GM19372 (cell line): ENCODE measurements at regions not wholly inside any gene's neighbourhood (a gene's known extent, or its start where the extent isn't known, plus 50 kb on each side); places are given as distances from the start of the nearest gene placed in this dataset.

Experiments
- ATAC-seq: cut with Tn5 transposase; IDR thresholded peaks from one replicate; pipeline ENCODE4 v1.9.1; 2021; ENCODE audit warnings: mild to moderate bottlenecking, low read depth, moderate library complexity; ENCODE audit not compliant: unreplicated experiment

DNA sequence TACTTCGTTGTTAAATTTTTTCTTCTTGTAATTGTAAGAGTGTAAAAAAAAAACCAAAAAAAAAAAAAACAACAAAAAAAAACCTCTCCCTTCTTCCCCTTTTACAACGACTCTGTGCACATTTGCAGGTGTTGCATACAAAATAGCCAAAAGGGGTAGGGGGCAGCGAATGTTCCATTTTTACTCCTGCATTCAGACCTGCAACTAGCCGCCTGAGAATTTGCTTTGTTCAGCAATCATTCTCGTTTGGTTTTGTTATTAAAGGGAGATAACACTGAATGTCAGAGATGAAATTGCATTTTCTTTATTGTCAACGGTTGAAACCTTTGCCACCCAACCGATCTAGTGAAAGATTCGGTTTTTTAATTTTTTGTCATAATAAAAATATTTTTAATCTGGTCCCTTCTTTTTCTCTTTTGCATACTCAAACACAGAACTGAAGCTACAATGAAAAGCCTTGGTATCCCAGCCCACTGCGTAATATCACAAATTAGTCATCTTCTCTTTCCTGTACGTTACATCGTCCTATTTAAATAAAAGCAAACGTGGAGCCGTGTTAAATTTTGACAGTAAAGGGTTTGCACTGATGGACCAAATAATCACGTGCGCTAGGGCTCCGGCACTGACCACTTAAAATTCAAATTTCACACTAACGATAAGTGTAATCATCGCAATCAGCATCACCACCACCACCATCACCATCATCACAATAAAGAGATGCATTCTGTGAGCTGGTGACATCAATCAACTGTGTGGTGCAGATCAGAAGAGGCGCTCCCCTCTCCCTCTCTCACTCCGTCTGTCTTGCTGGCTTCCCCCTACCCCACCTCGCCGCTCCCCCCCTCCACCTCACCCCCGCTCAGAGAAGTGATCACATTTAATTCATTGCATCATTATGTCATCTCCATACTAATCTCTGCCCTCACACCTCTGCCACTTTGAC lies 406.2 kb upstream of the PSMD7 start:
- ATAC-seq: no peak

DNA sequence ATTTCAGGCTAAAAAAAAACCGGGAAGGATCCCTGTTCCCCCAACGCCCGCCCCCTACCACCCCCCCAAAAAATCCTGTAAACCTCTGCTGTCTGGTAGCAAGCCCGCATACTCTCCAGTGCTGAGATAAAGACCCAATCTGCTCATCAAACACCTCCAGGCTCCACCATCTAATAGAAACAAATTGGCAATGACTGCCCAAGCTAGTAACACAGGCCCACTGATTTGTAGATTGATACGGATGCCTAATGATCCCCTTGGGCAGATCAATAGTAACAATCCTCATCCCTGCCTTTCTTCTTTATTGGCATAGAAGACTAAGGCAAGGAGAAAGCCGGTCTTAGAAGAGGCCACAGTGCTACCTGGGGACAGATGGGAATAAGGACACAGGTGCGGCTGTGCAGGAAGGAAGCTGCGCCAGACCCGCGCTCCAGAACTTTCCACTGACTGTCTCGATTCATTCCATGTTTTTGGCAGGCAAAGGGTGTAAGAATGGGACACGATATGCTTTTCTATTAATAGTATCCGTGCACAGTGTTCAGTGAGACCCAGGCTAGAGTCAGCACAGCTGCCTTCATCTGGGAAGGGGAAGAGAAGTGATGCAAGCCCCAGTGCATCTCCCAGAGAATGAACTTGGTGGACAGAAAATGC lies 407.6 kb upstream of the PSMD7 start:
- ATAC-seq: no peak

DNA sequence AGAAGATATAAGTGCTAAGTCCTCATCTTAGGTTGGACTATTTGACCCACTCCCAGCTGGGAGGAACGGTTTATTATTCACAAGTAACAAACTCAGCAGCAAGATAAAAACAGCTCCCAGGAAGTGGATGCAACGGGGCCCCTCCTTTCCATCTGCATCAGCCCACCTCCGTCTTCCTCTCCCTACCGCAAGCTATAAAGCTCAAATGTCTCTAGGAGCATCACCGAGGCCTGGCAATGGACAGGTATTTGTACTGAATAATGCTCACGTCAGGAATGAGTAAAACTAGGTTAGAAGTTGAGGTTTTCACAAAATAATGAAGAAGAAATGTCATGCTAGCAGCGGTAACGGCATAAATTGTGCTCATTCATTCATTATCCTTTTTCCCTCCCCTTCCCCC lies 408.7 kb upstream of the PSMD7 start:
- ATAC-seq: no peak

DNA sequence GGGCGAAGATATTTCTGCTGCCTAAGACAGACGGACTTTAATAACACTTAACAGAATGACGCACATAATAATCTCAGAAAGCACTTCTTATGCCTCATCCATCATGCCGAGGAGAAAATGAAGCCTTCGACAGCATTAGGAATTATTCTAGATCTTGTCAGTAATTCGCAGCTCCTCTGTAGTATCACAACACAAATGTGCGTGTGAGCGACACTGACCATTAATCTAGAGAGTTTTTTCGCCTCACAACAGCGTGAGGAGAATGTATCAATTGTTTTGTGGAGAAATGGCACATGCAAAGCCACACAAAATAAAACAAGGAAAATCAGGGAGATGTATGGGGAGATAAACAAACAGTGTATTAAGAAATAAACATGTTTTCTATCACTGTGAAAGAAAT lies 410.2 kb upstream of the PSMD7 start:
- ATAC-seq: no peak

DNA sequence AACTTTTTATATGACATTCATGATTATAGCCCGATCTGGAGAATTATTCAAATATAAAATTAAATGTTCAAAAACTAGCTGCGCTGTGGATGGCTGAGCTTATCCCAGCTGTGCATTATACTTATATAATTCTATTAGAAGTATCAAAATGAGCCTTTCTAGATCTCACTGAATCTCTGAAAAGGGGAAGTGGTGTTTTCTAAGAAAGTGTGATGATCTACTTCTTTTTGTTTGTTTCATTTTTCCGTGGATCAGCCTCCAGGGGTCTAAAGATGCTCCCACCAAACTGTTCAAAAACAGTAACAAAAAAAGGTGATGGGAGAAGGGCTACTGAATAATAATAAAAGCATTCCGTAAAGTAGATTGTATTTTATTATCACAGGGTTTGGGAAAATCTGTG lies 411.3 kb upstream of the PSMD7 start:
- no peak for ATAC-seq

DNA sequence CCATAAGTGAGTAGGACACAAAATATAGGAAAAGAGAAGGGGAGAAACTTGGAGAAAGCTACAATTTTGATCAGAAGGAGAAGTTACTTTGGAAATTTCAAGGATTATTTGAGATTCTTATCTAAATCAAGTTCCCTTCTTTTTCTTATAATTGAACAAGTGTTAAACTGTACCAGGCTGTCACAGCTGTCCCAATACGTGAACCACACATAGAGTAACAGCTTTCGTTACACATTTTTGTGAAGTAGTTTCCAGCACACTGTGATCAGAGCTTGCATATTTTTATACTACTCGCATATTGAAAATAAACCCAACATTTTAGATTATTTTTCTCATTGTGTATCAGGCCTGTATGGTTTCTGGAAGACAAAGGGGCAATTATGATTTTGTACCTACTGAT lies 412.8 kb upstream of the PSMD7 start:
- ATAC-seq: no peak

DNA sequence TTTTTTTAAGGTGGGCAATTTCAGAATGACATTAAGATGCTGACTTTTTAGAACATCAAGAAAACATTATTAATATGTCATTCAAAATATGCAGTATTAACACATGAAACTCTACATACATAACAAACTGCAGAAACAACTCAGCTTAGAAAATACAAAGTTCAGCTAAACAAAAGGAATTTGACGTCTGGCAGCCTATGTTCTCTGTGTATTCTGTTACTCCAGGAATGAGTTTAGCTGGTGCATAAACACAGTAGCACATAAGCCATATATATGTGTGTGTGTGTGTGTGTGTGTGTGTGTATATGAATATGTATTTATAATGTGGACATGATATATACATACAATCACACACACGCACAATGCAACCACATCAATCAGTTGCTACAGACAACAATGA lies 413.5 kb upstream of the PSMD7 start:
- ATAC-seq: no peak

DNA sequence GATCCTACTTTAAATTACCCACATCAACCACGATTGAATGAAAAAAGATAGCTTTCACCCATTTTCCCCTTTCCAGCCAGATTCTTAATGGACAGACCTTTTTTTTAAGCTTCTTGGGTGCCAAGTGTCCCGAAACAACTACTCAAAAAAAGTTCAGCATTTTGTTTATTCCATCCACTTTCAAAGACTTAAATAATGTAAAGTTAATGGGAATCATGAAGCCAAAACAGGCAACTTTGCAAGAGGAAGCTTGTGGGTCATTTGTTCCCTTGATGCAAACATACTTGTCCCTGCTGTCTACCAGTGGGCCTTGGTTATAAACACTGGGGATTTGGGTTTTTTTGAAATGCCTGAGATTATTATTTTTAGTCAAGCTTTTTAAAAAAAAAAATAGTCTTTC lies 414.0 kb upstream of the PSMD7 start:
- ATAC-seq: no peak

DNA sequence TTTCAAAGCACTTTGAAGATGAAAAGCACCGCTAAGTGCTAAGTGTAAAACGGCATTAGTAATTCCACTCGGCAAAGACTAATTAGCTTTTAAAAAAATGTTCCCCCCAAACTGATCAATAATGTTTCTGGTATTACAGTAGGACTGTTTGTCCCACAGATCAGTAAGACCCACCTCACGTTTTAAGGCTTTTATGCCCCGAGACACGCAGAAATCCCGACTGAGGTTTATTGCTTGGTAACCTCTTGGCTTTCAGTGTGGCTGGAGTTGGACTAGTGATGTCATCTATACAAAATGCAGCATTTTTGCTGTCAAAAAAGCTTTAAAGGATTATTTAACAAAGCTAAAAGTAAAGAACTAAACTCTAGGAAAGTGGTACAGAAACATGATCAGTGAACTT lies 414.6 kb upstream of the PSMD7 start:
- ATAC-seq: no peak

DNA sequence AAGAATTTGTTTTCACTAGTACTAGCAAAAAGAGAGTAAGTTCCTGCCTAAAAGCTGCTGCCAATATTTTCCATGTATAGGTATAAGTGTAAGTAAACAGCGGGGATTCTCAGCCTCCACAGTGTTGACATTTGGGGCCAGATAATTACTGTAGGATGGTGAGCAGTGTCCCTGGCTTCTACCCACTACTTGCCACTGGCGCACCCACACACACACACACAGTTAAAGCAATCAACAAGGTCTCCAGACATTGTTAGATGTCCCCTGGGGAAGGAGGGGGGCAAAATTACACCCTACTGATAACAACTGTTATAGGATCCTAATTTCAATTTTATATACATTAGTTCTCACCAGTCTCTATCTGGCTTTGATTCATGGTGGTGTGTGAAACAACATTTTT lies 417.0 kb upstream of the PSMD7 start:
- ATAC-seq: no peak

DNA sequence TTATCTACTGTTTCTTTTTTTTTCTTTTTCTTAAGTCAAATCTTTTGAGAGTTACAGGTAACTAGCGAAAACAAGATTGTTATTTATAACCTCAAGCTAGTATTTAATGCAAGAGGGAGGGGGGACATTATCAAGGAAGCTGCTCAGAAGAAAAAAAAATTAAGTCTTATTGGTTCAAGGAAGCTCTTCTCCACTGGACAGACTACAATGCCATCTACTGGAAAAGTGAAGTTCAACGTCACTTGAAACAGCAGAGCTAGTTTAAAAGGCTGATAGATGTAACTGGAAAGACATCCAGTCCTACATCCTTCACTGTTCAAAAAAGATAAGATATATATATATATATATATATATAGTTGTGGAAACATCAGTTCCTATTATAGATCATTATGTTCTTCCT lies 418.0 kb upstream of the PSMD7 start:
- ATAC-seq: no peak

DNA sequence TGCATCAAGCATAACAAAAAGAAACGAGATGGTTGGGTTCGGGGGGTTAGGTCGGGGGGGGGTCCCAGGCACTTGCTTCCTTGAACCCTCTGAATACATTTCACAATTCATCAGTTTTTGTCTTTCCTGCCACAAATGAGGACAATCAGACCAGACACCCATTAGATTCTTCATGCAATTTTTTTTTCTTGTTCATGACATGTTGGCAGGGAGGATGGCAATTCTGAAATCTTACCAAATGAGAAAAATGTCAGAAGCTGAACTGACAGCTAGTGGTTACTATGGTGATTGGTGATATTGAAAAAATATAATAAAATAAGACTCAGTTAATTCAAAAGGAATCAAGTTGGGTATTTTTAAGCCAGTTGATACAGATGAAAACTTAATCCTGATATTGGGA lies 419.5 kb upstream of the PSMD7 start:
- ATAC-seq: no peak

DNA sequence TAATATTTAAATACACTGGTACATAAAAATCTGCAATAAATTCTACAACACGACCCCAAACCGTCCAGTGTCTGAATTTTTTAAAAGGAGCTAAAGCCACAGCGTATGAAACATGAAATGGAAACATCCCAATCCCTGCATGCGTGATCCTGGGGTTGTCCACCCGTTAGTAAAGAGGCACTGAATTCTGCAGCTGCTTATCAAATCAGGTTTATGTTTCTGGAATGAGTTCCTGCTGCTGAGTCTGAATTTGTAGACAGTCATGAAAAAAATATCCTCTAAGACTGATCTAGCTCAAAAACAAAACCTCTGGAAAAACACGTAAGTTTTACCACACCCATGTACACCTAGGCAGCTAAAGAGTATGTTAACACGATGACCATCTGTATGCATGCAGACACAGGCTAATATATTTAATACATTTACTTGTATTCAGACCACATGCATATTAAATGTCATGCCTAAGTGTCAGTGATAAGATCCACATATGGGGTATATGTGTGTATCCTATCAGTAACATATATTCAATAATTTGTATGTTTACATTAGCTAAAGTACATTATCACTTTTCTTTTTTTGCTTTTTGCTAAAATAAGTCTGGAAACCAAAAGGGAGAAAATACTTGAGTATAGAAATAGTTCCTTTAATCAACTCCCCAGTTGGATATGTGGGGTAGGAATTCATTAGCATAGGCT lies 420.5 kb upstream of the PSMD7 start:
- no peak for ATAC-seq

DNA sequence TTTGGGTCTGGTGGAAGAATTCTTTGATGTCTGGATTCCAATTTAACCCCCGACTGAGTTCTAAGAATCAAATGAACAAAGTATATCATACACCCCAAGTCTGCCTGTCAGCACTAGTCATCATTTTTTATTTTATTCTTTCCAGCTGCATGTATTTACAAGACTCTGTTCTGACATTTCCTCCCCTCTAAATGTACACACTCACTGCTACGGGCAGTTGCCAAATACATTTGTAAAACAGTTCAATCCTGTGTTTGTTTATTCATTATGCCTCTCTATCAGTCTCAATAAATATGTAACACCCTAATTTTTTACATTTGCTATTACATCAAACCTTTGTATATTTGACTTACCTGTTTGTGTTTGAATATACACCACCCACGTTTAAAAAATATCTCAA lies 422.3 kb upstream of the PSMD7 start:
- ATAC-seq: no peak

DNA sequence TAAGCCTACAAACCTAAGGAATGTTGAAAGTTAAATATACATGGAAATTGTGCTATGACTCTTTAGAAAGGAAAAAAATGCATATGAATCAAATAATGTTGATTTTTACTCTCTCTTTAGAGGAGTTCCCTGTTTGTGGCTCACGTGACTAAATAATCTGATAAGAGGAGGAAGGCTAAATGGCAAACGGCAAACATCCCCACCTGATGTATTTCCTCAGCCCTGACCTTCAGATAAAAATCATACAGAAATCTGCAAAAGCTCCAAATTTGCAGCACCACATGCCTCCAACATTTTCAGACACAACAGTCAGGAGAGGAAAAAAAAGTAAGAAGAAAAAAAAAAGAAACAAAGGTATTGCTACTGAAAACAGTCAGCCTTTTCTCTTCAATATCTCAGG lies 423.0 kb upstream of the PSMD7 start:
- no peak for ATAC-seq

DNA sequence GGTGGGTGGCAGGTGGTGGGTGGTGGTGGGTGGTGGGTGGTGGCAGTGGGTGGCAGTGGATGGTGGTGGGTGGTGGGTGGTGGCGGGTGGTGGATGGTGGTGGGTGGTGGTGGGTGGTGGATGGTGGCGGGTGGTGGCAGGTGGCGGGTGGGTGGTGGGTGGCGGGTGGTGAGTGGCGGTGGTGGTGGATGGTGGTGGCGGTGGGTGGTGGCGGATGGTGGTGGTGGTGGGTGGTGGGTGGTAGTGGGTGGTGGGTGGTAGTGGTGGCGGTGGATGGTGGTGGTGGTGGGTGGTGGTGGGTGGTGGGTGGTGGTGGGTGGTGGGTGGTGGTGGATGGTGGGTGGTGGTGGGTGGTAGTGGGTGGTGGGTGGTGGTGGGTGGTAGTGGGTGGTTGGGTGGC lies 423.8 kb upstream of the PSMD7 start:
- ATAC-seq: no peak

DNA sequence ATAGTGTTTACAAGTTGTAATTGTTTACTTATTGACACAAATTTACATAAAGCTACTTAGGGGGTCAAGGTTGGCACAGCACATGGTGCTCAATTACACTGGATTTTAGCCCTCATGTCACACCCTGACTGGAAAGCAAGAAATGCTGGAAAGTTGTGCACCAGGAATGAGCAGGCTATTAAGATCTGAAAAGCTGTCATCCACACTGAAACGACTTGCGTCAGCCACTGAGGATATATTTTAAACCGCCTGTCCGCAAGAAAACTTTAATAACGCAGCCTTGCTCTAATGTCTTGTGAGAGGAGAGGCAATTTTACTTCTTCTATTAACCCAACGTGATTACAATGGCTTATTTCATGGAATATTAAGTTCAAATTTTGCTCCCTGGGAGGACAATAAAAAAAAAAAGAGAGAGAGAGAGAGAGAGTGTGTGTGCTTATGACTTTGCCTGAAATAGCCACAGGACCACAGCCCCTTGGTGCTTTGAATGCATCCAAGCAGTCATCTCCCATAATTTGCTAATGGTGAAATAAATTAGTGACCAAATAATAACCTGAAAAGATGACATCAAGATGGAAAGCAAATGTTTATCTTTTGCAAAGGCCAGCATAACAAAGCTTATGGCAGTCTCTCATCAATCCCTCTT lies 425.4 kb upstream of the PSMD7 start:
- ATAC-seq: no peak

DNA sequence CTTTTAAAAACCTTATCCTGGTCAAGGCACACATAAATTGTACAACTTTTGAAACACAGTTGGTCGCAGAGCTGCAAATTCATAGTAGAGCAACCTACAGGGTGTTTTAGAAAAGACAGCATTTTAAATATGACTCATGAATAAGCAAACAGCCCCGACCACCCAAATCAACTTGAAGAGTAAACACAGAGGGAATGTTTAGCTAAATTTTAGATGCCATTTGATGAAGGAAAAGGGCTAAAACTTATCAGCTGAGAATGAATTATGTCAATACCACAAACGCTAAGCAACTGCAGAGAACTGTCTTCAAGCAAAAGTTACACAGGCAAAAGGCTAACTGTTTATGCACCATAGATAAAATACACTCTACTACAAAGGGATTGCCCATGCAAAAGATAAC lies 427.5 kb upstream of the PSMD7 start:
- no peak for ATAC-seq

DNA sequence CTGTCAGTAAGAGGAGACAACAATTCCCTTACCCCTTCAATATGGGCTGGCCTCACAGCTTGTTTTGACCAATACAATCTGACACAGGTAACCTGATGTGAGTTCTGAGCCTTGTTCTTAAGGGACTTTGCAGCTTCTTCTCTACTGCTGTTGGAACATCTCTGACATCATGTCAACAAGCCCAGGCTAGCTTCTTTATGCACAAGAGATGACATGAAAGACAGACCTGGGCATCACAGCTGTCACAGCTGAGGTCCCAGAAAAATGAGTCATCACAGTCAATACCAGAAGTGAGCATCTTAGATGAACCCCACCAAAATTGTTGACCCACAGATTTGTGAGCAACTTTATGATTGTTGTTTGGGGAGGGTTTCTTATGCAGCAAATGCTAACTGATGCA lies 431.7 kb upstream of the PSMD7 start:
- no peak for ATAC-seq

DNA sequence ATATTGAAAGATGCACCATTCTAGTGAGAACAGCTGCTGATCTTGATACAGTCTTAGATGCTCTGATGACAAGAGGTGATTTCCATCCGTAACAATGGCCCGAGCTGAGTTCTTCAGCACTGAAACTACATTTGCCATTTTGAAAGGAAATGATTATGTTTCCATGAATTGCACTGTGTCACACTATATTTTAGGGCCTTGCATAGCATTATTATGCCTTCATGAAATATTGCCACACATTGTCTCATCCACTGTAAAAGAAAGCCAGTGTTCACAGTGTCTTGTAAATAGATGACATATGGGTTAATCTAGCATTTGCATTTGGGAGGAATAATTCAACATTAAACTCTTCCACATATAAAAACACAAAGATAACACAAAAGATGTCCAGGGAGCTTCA lies 438.3 kb upstream of the PSMD7 start:
- ATAC-seq: no peak

DNA sequence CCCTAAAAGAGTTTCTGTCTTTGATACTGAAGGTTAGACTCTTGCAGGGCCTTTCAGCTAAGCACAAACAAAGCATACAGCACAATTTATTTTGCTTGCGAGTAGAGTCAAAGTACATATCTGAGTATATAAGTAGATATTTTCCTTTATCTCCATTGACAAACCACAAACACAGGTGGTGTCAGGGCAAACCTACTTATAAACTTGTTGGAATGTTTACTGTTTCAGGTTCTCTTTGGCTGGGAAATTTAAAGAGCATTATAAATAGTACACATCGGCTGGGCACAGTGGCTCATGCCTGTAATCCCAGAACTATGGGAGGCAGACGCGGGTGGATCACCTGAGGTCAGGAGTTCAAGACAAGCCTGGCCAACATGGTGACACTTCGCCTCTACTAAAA lies 442.6 kb upstream of the PSMD7 start:
- ATAC-seq: no peak
